OCI-LY3 (cell line): ENCODE measurements at regions not wholly inside any gene's neighbourhood (a gene's known extent, or its start where the extent isn't known, plus 50 kb on each side); places are given as distances from the start of the nearest gene placed in this dataset.

Source experiments
- CTCF ChIP-seq: fragments of 200-600, 300-600 bp; sonication (generic); IDR thresholded peaks from 2 replicates; pipeline ENCODE4 v1.5.1; 2014; ENCODE audit warnings: antibody characterized with exemption, low read length, low read depth
- EZH2phosphoT487 ChIP-seq: fragments of 200-600 bp; shearing (Covaris generic); IDR thresholded peaks from 2 replicates; pipeline ENCODE4 v1.6.1; 2018; ENCODE audit warnings: antibody characterized with exemption, mixed run types, low read depth

- TF ChIP-seq CTCF, result no peak
- no peak for TF ChIP-seq EZH2phosphoT487
These were observed 369.4 kb downstream of the TBX15 start for GRCh38 chr1:118618618-118619340.
